GM12865 (cell line): ENCODE measurements at regions not wholly inside any gene's neighbourhood (a gene's known extent, or its start where the extent isn't known, plus 50 kb on each side); places are given as distances from the start of the nearest gene placed in this dataset.

ENCODE experiments used
- DNase-seq: peaks from one replicate; pipeline ENCODE4 v3.0.0; 2010; ENCODE audit warnings: low read depth
- H3K4me3 ChIP-seq: 2 replicates; pipeline ENCODE4 v1.5.1; 2011; ENCODE audit warnings: mild to moderate bottlenecking, low read depth, low read length, control low read depth
- CTCF ChIP-seq: IDR thresholded peaks from 2 replicates; pipeline ENCODE4 v1.5.1; 2011; ENCODE audit warnings: low read length, control low read depth, low read depth, inconsistent platforms; ENCODE audit not compliant: insufficient read depth; ENCODE audit errors: missing control alignments

- no peak for DNase-seq
- TF ChIP-seq CTCF, result no peak
- H3K4me3 ChIP-seq, result no peak overlapping the region
Observed at GRCh38 chr15:34700891-34701427, 53.8 kb downstream of the GJD2 start.

GRCh38 chr15:34699968-34700640, 54.7 kb downstream of the GJD2 start:
- no peak overlapping the region for H3K4me3 ChIP-seq
- DNase-seq, result no peak
- TF ChIP-seq CTCF, result no peak

- peak; percentile 2 for DNase-seq
- H3K4me3 ChIP-seq, result no peak overlapping the region
- TF ChIP-seq CTCF, result no peak
Observed at GRCh38 chr15:34696506-34696905, 58.3 kb downstream of the GJD2 start.

GRCh38 chr15:34693053-34693744, 61.6 kb downstream of the GJD2 start:
- TF ChIP-seq CTCF, result no peak
- H3K4me3 ChIP-seq, result no peak overlapping the region
- DNase-seq, result no peak

GRCh38 chr15:34691034-34691433, 63.8 kb downstream of the GJD2 start:
- H3K4me3 ChIP-seq, result no peak overlapping the region
- no peak for TF ChIP-seq CTCF
- no peak for DNase-seq

- TF ChIP-seq CTCF, result no peak
- no peak for DNase-seq
- H3K4me3 ChIP-seq, result no peak overlapping the region
Observed at GRCh38 chr15:34688699-34689098, 66.1 kb downstream of the GJD2 start.

- H3K4me3 ChIP-seq, result no peak overlapping the region
Observed at GRCh38 chr15:34684351-34684750, 70.4 kb downstream of the GJD2 start.

More at GRCh38 chr15:34684351-34684750, 70.4 kb downstream of the GJD2 start:
- TF ChIP-seq CTCF, result no peak
- no peak for DNase-seq
